Mucosa of descending colon (tissue), 3 donors: ENCODE measurements at regions not wholly inside any gene's neighbourhood (a gene's known extent, or its start where the extent isn't known, plus 50 kb on each side); places are given as distances from the start of the nearest gene placed in this dataset.

ENCODE experiments used
- ATAC-seq: fragments of 200-7000 bp; cut with Tn5 transposase; one replicate; pipeline ENCODE4 v1.9.1; 2020; ENCODE audit warnings: mild to moderate bottlenecking, moderate library complexity
- DNase-seq, 3 donors: peaks; one replicate each; pipeline ENCODE4 v3.0.0-alpha.2; 2020
- H3K36me3 ChIP-seq: fragments of 200-600 bp; one replicate; pipeline ENCODE4 v1.8.0; 2021; ENCODE audit warnings: low read depth, mild to moderate bottlenecking
- H3K4me1 ChIP-seq: fragments of 200-600 bp; one replicate; pipeline ENCODE4 v1.8.0; 2021; ENCODE audit warnings: low read depth, mild to moderate bottlenecking
- H3K4me3 ChIP-seq: fragments of 200-600 bp; one replicate; pipeline ENCODE4 v1.8.0; 2021; ENCODE audit warnings: mild to moderate bottlenecking
- H3K9me3 ChIP-seq: fragments of 200-600 bp; one replicate; pipeline ENCODE4 v1.8.0; 2021; ENCODE audit warnings: mild to moderate bottlenecking
- intact Hi-C, 2 donors: fragments of 100-400 bp; cut with DNase I in 1 of 2; cut with micrococcal nuclease in 1 of 2; formaldehyde crosslinking; loops; one replicate each; pipeline versions ENCODE4 v1.11.0 to v1.11.1; 2022; cut with DNase I, micrococcal nuclease
- TF ChIP-seq, protein P1 (sequence below): fragments of 200-600 bp; IDR thresholded peaks from one replicate; pipeline ENCODE4 v1.8.0; 2022; ENCODE audit warnings: antibody characterized with exemption, mild to moderate bottlenecking
- donor health status: DM: no; HTN: no; CAD: no; lungs with moderate emphysema.
- donor health status: DM: no; HTN: no; CAD: no.
- donor health status: DM: no; HTN: yes; CAD: no.

DNA sequence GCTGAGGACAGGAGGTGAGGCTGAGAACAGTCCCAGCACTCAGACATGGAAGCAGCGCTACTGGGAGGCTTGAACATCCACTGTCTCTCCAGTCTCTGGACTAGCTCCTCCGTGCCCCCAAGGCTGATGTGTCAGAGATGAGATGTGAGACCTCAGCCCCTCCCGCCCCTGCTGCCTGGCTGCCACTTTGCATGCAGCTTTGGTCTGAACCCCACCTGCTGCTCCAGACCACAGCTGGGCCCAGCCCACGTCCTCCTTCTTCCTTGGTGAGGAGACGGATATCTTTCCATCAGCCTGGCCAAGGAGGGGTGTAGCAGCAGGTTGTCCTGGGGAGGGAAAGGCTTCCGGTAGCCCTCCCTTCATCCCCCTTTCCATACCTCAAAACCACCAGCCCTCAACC is 148.0 kb upstream of the B3GAT1 start:
- ATAC-seq, result no peak
- Histone ChIP-seq H3K36me3 (no peaks in the 10 kb centered on the region), H3K4me1 (no peaks in the 10 kb centered on the region), H3K4me3 (no peak overlapping the region), H3K9me3 (no peaks in the 10 kb centered on the region)
- no peak for DNase-seq
- intact Hi-C loops, result no loop called here
- TF ChIP-seq, protein P1, sequence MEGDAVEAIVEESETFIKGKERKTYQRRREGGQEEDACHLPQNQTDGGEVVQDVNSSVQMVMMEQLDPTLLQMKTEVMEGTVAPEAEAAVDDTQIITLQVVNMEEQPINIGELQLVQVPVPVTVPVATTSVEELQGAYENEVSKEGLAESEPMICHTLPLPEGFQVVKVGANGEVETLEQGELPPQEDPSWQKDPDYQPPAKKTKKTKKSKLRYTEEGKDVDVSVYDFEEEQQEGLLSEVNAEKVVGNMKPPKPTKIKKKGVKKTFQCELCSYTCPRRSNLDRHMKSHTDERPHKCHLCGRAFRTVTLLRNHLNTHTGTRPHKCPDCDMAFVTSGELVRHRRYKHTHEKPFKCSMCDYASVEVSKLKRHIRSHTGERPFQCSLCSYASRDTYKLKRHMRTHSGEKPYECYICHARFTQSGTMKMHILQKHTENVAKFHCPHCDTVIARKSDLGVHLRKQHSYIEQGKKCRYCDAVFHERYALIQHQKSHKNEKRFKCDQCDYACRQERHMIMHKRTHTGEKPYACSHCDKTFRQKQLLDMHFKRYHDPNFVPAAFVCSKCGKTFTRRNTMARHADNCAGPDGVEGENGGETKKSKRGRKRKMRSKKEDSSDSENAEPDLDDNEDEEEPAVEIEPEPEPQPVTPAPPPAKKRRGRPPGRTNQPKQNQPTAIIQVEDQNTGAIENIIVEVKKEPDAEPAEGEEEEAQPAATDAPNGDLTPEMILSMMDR, result no peak

DNA sequence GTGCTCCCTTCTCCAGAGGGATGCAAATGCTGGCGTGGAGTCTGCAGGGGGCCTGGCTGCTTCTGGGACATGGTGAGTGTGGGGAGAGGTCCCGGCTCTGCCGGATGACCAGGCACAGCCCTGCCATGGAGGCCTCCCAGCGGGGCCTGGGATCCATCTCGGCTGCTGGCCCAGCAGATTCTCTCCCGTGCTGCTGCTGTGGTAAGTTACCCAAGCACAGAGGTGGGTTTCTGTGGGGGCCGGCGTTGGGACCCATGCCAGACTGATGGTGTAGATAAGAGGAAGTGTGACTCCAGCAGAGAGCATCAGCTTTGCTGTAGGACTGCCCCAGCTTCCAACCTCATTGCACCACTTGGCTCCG is 147.5 kb upstream of the B3GAT1 start:
- ATAC-seq, result no peak
- DNase-seq, result no peak
- Histone ChIP-seq H3K9me3 (no peaks in the 10 kb centered on the region), H3K36me3 (no peaks in the 10 kb centered on the region), H3K4me3 (no peak overlapping the region), H3K4me1 (no peaks in the 10 kb centered on the region)
- intact Hi-C loops, result no loop called here
- TF ChIP-seq, protein P1, result no peak

DNA sequence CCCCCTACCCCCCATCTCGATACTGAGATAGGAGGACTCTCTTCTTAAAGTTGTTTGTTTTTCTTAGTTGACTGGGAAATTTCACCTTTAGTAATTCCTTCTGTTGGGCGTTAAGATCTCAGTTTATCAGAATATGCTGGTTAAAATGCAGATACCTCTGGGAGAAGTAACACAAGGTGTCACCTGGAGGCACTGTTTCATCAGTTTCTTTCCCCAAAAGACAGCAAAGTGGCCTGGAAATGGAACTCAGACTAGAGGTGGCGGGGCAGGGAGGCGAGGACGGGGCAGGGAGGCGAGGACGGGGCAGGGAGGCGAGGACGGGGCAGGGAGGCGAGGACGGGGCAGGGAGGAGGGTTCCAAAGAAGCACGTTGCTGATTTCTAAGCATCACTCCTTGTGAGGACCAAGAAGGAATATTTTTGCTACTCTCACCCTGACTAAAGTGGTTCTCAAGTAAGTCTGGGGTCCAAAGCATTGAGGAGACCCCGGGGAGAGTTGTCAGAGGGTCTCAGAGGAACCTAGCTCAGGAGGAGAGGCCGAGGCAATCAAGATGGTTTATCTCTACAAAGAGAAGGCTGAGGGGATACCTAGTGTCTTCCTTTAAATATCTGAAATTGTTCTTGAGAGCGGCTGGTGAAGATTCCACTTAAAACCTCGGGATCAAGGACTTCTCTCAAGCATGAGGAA is 147.0 kb upstream of the B3GAT1 start:
- intact Hi-C loops, result no loop called here
- no peaks in the 10 kb centered on the region for H3K9me3 ChIP-seq

DNA sequence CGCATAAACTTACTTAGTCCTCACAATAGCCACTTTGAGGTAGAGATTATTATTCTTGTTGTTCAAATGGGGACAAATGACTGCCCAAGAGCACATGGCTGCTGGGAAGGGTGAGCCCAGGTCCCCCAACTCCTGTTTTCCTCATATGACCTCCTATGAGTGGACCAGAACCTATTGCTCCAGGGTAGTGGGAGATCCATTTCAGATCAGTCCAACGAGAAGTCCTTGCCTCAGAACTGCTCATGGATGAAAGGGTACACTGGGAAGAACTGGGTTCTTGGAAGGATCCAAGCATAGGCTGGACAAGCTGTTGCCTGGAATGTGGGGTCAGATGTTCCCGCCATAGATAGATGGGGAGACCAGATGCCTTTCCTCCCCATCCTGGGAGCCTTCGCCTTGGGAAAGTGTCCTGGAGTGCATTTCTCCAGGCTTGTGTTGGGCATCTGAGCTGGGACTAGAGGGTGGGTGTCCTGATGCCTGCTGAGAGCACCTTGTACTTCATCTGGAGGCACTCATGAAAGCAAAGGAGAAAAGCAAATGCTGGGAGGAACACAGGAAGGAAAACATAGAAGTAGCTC is 146.3 kb upstream of the B3GAT1 start:
- no peak overlapping the region for H3K4me3 ChIP-seq
- no peaks in the 10 kb centered on the region for H3K9me3 ChIP-seq
- DNase-seq (no peak), ATAC-seq (no peak)
- intact Hi-C loops, result no loop called here
- H3K36me3 ChIP-seq, result no peaks in the 10 kb centered on the region
- TF ChIP-seq, protein P1, result no peak
- H3K4me1 ChIP-seq, result no peaks in the 10 kb centered on the region

More for the DNA sequence above, 147.0 kb upstream of the B3GAT1 start:
- DNase-seq (no peak), ATAC-seq (no peak)
- TF ChIP-seq, protein P1, result no peak
- H3K4me1 ChIP-seq, result no peaks in the 10 kb centered on the region
- no peaks in the 10 kb centered on the region for H3K36me3 ChIP-seq
- H3K4me3 ChIP-seq, result no peak overlapping the region

DNA sequence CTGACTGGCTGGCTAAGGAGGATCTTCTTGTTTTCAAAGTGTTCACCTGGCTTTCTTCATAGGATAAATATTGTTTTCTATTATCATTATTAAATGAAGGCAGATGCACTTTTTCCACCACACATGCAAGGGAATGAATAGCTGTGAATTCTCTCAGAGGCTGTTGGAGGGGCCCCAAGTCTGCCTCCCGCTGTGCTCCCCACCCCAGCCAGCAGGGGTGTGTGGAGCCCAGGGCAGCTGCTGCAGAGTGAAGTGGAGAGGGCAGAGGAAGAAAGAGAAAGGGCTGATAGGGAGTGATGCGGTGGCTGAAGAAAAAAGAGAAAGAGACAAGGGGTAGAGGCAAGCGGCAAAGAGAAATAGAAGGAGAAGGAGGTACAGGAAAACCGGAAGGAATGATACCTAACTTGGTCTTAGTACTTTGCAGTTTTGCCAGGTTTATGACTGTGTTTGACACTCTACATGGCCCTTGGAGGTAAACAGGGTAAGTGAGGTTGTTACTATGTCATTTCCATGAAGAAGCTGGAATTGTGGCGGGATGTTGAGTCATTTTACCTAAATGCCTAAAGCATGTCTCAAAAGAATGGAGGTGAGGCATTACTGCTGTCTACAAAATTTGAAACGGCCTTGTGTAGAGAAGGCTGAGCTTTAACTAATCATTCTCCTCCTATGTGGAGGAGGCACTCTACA is 145.7 kb upstream of the B3GAT1 start:
- Histone ChIP-seq H3K4me3 (no peak overlapping the region), H3K9me3 (no peaks in the 10 kb centered on the region), H3K36me3 (no peaks in the 10 kb centered on the region), H3K4me1 (no peaks in the 10 kb centered on the region)
- ATAC-seq, result no peak
- TF ChIP-seq, protein P1, result no peak
- no peak for DNase-seq
- intact Hi-C loops, result no loop called here
